ENCODE measurements at regions not wholly inside any gene's neighbourhood (a gene's known extent, or its start where the extent isn't known, plus 50 kb on each side); places are given as distances from the start of the nearest gene placed in this dataset.
"Not testable (repeated sequence)": the region's sequence is repeated elsewhere in the genome, so short reads cannot be mapped to it uniquely, and the experiment has no call there.

- in situ Hi-C loops (cut with HindIII; ENCODE audit: low sequenced_read_pairs): no loop called here
Observed at GRCh38 chr5:131107128-131107527, 57.9 kb downstream of the HINT1 start.

GRCh38 chr5:131104169-131104808, 60.8 kb downstream of the HINT1 start:
- in situ Hi-C loops (cut with HindIII; ENCODE audit: low sequenced_read_pairs): no loop called here
- TF ChIP-seq CTCF (IDR thresholded peaks at IDR 0.05; ENCODE audit: low read depth, low read length): no peak
- no peak for DNase-seq (ENCODE audit: low read depth, low spot score)
- no peak overlapping the region for H3K4me3 ChIP-seq (ENCODE audit: low read depth, low read length)

More at GRCh38 chr5:131107128-131107527, 57.9 kb downstream of the HINT1 start:
- no peak overlapping the region for H3K4me3 ChIP-seq (ENCODE audit: low read depth, low read length)
- TF ChIP-seq CTCF (IDR thresholded peaks at IDR 0.05; ENCODE audit: low read depth, low read length): no peak
- DNase-seq (ENCODE audit: low read depth, low spot score): no peak

GRCh38 chr5:131096774-131097710, 68.0 kb downstream of the HINT1 start:
- TF ChIP-seq CTCF (IDR thresholded peaks at IDR 0.05; ENCODE audit: low read depth, low read length): no peak
- H3K4me3 ChIP-seq (ENCODE audit: low read depth, low read length): no peak overlapping the region
- in situ Hi-C loops (cut with HindIII; ENCODE audit: low sequenced_read_pairs): no loop called here
- DNase-seq (ENCODE audit: low read depth, low spot score): no peak

- in situ Hi-C loops (cut with HindIII; ENCODE audit: low sequenced_read_pairs); H3K4me3 ChIP-seq (ENCODE audit: low read depth, low read length); DNase-seq (ENCODE audit: low read depth, low spot score): not testable (repeated sequence)
Observed at GRCh38 chr5:131095561-131095960, 69.5 kb downstream of the HINT1 start.

GRCh38 chr5:131084436-131084835, 80.6 kb downstream of the HINT1 start:
- no peak overlapping the region for H3K4me3 ChIP-seq (ENCODE audit: low read depth, low read length)
- in situ Hi-C loops (cut with HindIII; ENCODE audit: low sequenced_read_pairs): no loop called here
- DNase-seq (ENCODE audit: low read depth, low spot score): no peak
- TF ChIP-seq CTCF (IDR thresholded peaks at IDR 0.05; ENCODE audit: low read depth, low read length): no peak

GRCh38 chr5:131081913-131082488, 83.1 kb downstream of the HINT1 start:
- H3K4me3 ChIP-seq (ENCODE audit: low read depth, low read length): no peak overlapping the region
- in situ Hi-C loops (cut with HindIII; ENCODE audit: low sequenced_read_pairs): no loop called here
- no peak for DNase-seq (ENCODE audit: low read depth, low spot score)
- TF ChIP-seq CTCF (IDR thresholded peaks at IDR 0.05; ENCODE audit: low read depth, low read length): no peak

GRCh38 chr5:131081374-131081773, 83.7 kb downstream of the HINT1 start:
- no peak overlapping the region for H3K4me3 ChIP-seq (ENCODE audit: low read depth, low read length)
- no peak for TF ChIP-seq CTCF (IDR thresholded peaks at IDR 0.05; ENCODE audit: low read depth, low read length)
- DNase-seq (ENCODE audit: low read depth, low spot score): no peak
- in situ Hi-C loops (cut with HindIII; ENCODE audit: low sequenced_read_pairs): no loop called here
